Adrenal gland (tissue), 9 donors: ENCODE measurements at regions not wholly inside any gene's neighbourhood (a gene's known extent, or its start where the extent isn't known, plus 50 kb on each side); places are given as distances from the start of the nearest gene placed in this dataset.

Experiments
- DNase-seq, 7 donors: peaks; one replicate each; pipeline ENCODE4 v3.0.0-alpha.2; 2019 to 2020
- H3K27ac ChIP-seq, 5 donors: fragments of 200-600 bp; sonication (generic) in 4 of 5; 1 replicate in 3 of 5; 2 replicates in 2 of 5; pipeline versions ENCODE4 v1.5.1 to v1.8.0; 2016 to 2020; ENCODE audit warnings: mild to moderate bottlenecking in 1 of 5
- H3K27me3 ChIP-seq: fragments of 200-600 bp; 2 replicates; pipeline ENCODE4 v1.8.0; 2021
- H3K36me3 ChIP-seq, 2 donors: fragments of 200-600 bp; replicated peaks in 1 of 2; 1 replicate in 1 of 2; 2 replicates in 1 of 2; pipeline versions ENCODE4 v1.5.1 to v1.8.0; 2018 to 2022
- H3K4me1 ChIP-seq, 2 donors: fragments of 200-600 bp; replicated peaks in 1 of 2; 1 replicate in 1 of 2; 2 replicates in 1 of 2; pipeline versions ENCODE4 v1.5.1 to v1.8.0; 2018 to 2021
- H3K4me3 ChIP-seq, 4 donors: fragments of 200-600 bp; sonication (generic) in 3 of 4; one replicate each; pipeline ENCODE4 v1.5.1; 2016 to 2018
- H3K9me3 ChIP-seq, 3 donors: fragments of 200-600 bp; sonication (generic) in 1 of 3; replicated peaks in 1 of 3; 1 replicate in 2 of 3; 2 replicates in 1 of 3; pipeline versions ENCODE4 v1.5.1 to v1.8.0; 2016 to 2021
- POLR2A ChIP-seq, 2 donors: fragments of 450-650 bp; IDR thresholded peaks; one replicate each; pipeline ENCODE4 v1.6.1; 2017; ENCODE audit warnings: antibody characterized with exemption in 2 of 2, mild to moderate bottlenecking in 2 of 2, moderate library complexity in 1 of 2
- WGBS, 4 donors: extraction: QIAGEN DNeasy Blood & Tissue Kit in 2 of 4; methylation state at CpG; one replicate each; pipeline versions ENCODE4 v1.1.5 to v1.1.7; 2013 to 2017; 5-methylcytosine and 5-hydroxymethylcytosine counted together
- intact Hi-C, 2 donors: fragments of 100-400 bp; cut with DNase I; formaldehyde crosslinking; loops; one replicate each; pipeline versions ENCODE4 v1.14.1 to v1.15.0; 2022 to 2023
- TF ChIP-seq, protein P1 (sequence below), 6 experiments: fragments of 450-650 bp in 4 of 6; fragments of 200-600 bp in 2 of 6; sonication (generic) in 1 of 6; IDR thresholded peaks; 1 replicate in 5 of 6; 2 replicates in 1 of 6; pipeline versions ENCODE4 v1.5.1 to v1.8.0; 2016 to 2021; ENCODE audit warnings: antibody characterized with exemption in 6 of 6, mild to moderate bottlenecking in 2 of 6, moderate library complexity in 1 of 6
- donor health status: healthy with polysubstance abuse.
- donor health status: Bipolar disorder and iron deficiency.
- donor health status: DM: yes; HTN: yes; CAD: no.
- donor health status: DM: no; HTN: no; CAD: no.
- donor health status: DM: no; HTN: no; CAD: no.

DNA sequence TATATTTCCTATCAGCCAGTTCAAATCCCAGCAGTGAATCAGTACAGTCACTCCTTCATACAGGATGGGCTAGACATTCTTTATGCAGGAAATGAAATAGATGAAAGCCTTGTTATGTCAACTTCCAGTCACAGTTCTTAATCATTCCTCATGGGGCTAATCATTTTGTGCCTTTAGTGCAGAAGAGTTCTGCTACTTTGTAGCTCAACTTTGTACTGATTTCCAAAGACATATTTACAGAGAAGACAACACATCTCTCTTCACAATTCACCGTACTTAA, 593.9 kb upstream of the NETO1 start:
- no peaks in the 10 kb centered on the region for H3K4me1 ChIP-seq
- WGBS, 4 donors, result 49 to 73% (median 65%) methylated on average over 1 of the region's 1 CpG
- TF ChIP-seq, protein P1, sequence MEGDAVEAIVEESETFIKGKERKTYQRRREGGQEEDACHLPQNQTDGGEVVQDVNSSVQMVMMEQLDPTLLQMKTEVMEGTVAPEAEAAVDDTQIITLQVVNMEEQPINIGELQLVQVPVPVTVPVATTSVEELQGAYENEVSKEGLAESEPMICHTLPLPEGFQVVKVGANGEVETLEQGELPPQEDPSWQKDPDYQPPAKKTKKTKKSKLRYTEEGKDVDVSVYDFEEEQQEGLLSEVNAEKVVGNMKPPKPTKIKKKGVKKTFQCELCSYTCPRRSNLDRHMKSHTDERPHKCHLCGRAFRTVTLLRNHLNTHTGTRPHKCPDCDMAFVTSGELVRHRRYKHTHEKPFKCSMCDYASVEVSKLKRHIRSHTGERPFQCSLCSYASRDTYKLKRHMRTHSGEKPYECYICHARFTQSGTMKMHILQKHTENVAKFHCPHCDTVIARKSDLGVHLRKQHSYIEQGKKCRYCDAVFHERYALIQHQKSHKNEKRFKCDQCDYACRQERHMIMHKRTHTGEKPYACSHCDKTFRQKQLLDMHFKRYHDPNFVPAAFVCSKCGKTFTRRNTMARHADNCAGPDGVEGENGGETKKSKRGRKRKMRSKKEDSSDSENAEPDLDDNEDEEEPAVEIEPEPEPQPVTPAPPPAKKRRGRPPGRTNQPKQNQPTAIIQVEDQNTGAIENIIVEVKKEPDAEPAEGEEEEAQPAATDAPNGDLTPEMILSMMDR (IDR thresholded peaks at IDR 0.05), result no peak
- no peak for TF ChIP-seq POLR2A (IDR thresholded peaks at IDR 0.05)
- no peaks in the 10 kb centered on the region for H3K36me3 ChIP-seq
- H3K4me3 ChIP-seq, result no peak overlapping the region
- intact Hi-C loops, result no loop called here
- H3K9me3 ChIP-seq, result no peaks in the 10 kb centered on the region
- no peaks in the 10 kb centered on the region for H3K27me3 ChIP-seq
- DNase-seq, result no peak
- no peak overlapping the region for H3K27ac ChIP-seq

DNA sequence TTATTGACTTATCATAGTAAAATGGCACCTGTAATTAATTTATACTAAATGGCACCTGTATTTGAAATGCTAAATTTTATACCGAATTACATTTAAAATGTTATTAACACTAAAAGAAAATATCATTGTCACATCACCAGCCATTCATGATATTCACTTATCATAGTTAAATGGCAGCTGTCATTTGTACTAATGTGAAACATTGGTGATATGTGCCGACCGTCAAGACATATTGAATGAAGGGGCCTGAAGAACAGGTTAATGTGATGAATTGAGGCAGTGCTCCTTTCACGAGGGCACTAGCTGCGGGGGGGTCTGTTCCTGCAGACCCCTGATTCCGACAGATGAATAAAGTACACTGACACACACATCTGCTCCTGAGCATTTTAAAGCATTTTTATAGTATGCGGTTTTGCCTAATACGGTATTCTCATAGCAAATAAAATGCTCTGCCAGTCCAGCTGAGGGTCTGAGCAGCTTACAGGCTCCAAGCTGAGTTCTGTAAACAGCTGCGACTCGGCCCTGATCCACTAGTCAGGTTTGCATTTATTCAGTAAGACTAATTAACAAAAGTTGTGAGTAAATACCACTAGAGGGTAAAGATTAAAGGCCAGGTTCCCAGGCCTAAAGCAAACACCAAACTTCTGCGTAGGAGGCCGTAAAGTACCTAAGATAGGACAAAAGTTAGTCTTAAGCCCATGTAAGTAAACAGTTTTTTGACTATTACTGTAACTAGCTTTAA, 593.4 kb upstream of the NETO1 start:
- Histone ChIP-seq H3K27ac (no peak overlapping the region), H3K27me3 (no peaks in the 10 kb centered on the region), H3K9me3 (no peaks in the 10 kb centered on the region), H3K36me3 (no peaks in the 10 kb centered on the region), H3K4me3 (no peak overlapping the region), H3K4me1 (no peaks in the 10 kb centered on the region)
- no peak for TF ChIP-seq POLR2A (IDR thresholded peaks at IDR 0.05)
- TF ChIP-seq, protein P1 (IDR thresholded peaks at IDR 0.05), result no peak
- no peak for DNase-seq
- WGBS, 4 donors, result 62 to 67% (median 63%) methylated on average over 12 of the region's 12 CpGs
- intact Hi-C loops, result no loop called here

DNA sequence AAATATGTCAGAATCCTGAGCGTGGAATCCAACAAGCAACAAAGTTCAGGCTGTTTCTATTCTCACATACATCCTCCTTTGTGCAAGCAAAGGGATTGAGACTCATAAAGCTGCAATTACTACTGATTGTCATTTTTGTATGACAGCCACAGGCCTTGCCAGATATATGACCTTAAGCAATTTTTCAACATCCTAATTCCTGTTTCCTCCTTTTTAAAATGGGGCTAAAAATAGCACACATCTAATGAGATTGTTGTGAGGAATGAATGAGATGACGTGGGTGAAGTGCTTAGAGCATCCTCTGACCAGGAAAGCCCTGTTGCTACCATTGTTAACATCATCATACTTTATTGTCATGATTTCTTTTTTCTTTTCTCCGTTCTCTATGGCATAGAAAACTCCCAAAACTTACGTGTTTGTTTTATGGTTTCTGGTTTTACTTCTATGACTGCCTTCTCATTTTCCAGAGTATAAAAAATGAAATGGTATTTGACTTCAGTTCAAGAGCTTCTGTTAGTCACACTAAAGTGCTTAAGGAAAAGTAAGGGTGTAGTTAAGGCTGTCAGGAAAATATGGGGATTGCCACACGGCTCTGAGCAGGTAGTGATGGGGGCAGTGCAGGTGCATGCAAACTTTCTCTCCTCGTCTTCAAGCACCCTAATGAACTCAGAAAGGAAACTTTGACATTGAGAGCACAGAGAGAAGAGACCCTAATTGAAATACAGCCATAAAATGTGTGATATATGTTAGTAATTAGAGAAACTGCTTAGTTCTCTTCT, 590.6 kb upstream of the NETO1 start:
- DNase-seq, result no peak
- 30 to 45% (median 39%) methylated on average over 6 of the region's 6 CpGs for WGBS, 4 donors

DNA sequence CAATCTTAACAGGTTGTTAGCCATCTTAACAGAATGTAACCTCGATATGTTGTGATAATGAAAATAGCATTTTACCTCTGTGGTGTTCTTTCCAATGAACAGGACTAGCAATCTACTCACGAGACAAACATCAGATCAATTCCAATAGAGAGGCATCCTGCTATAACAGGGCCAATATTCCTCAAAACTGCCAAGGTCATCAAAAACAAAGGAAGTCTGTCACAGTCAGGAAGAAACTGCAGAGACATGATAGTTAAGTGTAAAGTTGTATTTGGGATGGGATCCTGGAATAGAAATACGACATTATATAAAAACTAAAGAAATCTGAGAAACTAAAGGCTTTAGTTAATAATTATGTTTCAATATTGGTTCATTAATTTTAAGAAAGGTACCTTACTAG, 588.9 kb upstream of the NETO1 start:
- Histone ChIP-seq H3K4me1 (no peaks in the 10 kb centered on the region), H3K36me3 (no peaks in the 10 kb centered on the region), H3K27ac (no peak overlapping the region), H3K4me3 (no peak overlapping the region), H3K9me3 (no peaks in the 10 kb centered on the region), H3K27me3 (no peaks in the 10 kb centered on the region)
- TF ChIP-seq, protein P1 (IDR thresholded peaks at IDR 0.05), result no peak
- no peak for TF ChIP-seq POLR2A (IDR thresholded peaks at IDR 0.05)
- 70 to 85% (median 77%) methylated on average over 3 of the region's 3 CpGs for WGBS, 4 donors
- no peak for DNase-seq
- intact Hi-C loops, result no loop called here

More for the DNA sequence above, 590.6 kb upstream of the NETO1 start:
- H3K27me3 ChIP-seq, result no peaks in the 10 kb centered on the region
- no peak for TF ChIP-seq POLR2A (IDR thresholded peaks at IDR 0.05)
- TF ChIP-seq, protein P1 (IDR thresholded peaks at IDR 0.05), result no peak
- no peak overlapping the region for H3K27ac ChIP-seq
- H3K9me3 ChIP-seq, result no peaks in the 10 kb centered on the region
- no peak overlapping the region for H3K4me3 ChIP-seq
- intact Hi-C loops, result no loop called here
- H3K36me3 ChIP-seq, result no peaks in the 10 kb centered on the region
- H3K4me1 ChIP-seq, result no peaks in the 10 kb centered on the region
